ENCODE measurements at regions not wholly inside any gene's neighbourhood (a gene's known extent, or its start where the extent isn't known, plus 50 kb on each side); places are given as distances from the start of the nearest gene placed in this dataset.

- Histone ChIP-seq H3K27me3 (ENCODE audit: low read length) (no peaks in the 10 kb centered on the region), H3K9me2 (replicated peaks; ENCODE audit: low read length) (no peaks in the 10 kb centered on the region), H3K4me2 (ENCODE audit: low read length) (no peak overlapping the region), H3K4me3 (ENCODE audit: low read length) (no peak overlapping the region), H3K36me3 (ENCODE audit: low read depth, low read length) (no peaks in the 10 kb centered on the region), H3K9ac (ENCODE audit: low read length) (no peak overlapping the region), H3K4me1 (ENCODE audit: insufficient read depth, low read length) (no peaks in the 10 kb centered on the region), H2AFZ (ENCODE audit: low read length) (no peak overlapping the region), H3F3A (ENCODE audit: low read length, unreplicated experiment) (no peaks in the 10 kb centered on the region), H3K27ac (ENCODE audit: low read length) (no peak overlapping the region), H3K9me3 (ENCODE audit: low read length) (no peaks in the 10 kb centered on the region), H3K79me2 (ENCODE audit: low read length) (no peaks in the 10 kb centered on the region), H4K20me1 (ENCODE audit: low read length) (no peaks in the 10 kb centered on the region)
- intact Hi-C loops (cut with micrococcal nuclease) = loop anchor here (1.0 to 10.0 kb wide), 8 partner anchors 292 to 1681 kb away; no protein-coding TSS in a partner anchor
- TF ChIP-seq EZH2 (IDR thresholded peaks at IDR 0.05; ENCODE audit: low read length, unreplicated experiment) = no peak
- peak; percentile 63 for TF ChIP-seq CTCF (conservative IDR thresholded peaks at IDR 0.05; ENCODE audit: low read depth, low read length)
- ChIA-PET POLR2A (ENCODE audit: unreplicated experiment) (no interaction called here), CTCF (no interaction called here)
- peak; percentile 51 for DNase-seq
- peak; percentile 73 for ATAC-seq
- BruUV-seq (replicated peaks) = no TSS peak
Observed at GRCh38 chr14:43795600-43796228, 711.4 kb downstream of the FSCB start.

- CTCF ChIA-PET = no interaction called here
- Histone ChIP-seq H3F3A (ENCODE audit: low read length, unreplicated experiment) (no peaks in the 10 kb centered on the region), H3K36me3 (ENCODE audit: low read depth, low read length) (no peaks in the 10 kb centered on the region), H3K9me2 (replicated peaks; ENCODE audit: low read length) (no peaks in the 10 kb centered on the region), H3K4me1 (ENCODE audit: insufficient read depth, low read length) (no peaks in the 10 kb centered on the region), H4K20me1 (ENCODE audit: low read length) (no peaks in the 10 kb centered on the region), H2AFZ (ENCODE audit: low read length) (no peak overlapping the region), H3K9ac (ENCODE audit: low read length) (no peak overlapping the region), H3K27me3 (ENCODE audit: low read length) (no peaks in the 10 kb centered on the region), H3K79me2 (ENCODE audit: low read length) (no peaks in the 10 kb centered on the region), H3K9me3 (ENCODE audit: low read length) (no peaks in the 10 kb centered on the region), H3K4me2 (ENCODE audit: low read length) (no peak overlapping the region), H3K4me3 (ENCODE audit: low read length) (no peak overlapping the region), H3K27ac (ENCODE audit: low read length) (no peak overlapping the region)
- no peak for DNase-seq
- POLR2A ChIA-PET (ENCODE audit: unreplicated experiment) = no interaction called here
- BruUV-seq (replicated peaks) = no TSS peak
- intact Hi-C loops (cut with micrococcal nuclease) = loop anchor here (10.0 kb wide), 2 partner anchors 1569 to 1679 kb away; no protein-coding TSS in a partner anchor
- TF ChIP-seq EZH2phosphoT487 (IDR thresholded peaks at IDR 0.05; ENCODE audit: borderline replicate concordance, low read length) (no peak), EZH2 (IDR thresholded peaks at IDR 0.05; ENCODE audit: low read length, unreplicated experiment) (no peak), CTCF (conservative IDR thresholded peaks at IDR 0.05; ENCODE audit: low read depth, low read length) (no peak)
- no peak for ATAC-seq
Observed at GRCh38 chr14:43793579-43793978, 713.5 kb downstream of the FSCB start.

- CTCF ChIA-PET = no interaction called here
- ATAC-seq = no peak
- Histone ChIP-seq H2AFZ (ENCODE audit: low read length) (no peak overlapping the region), H3K27me3 (ENCODE audit: low read length) (no peaks in the 10 kb centered on the region), H3K9me2 (replicated peaks; ENCODE audit: low read length) (no peaks in the 10 kb centered on the region), H3K9me3 (ENCODE audit: low read length) (no peaks in the 10 kb centered on the region), H4K20me1 (ENCODE audit: low read length) (no peaks in the 10 kb centered on the region), H3K36me3 (ENCODE audit: low read depth, low read length) (no peaks in the 10 kb centered on the region), H3K4me2 (ENCODE audit: low read length) (no peak overlapping the region), H3K27ac (ENCODE audit: low read length) (no peak overlapping the region), H3K79me2 (ENCODE audit: low read length) (no peaks in the 10 kb centered on the region), H3F3A (ENCODE audit: low read length, unreplicated experiment) (no peaks in the 10 kb centered on the region), H3K9ac (ENCODE audit: low read length) (no peak overlapping the region), H3K4me1 (ENCODE audit: insufficient read depth, low read length) (no peaks in the 10 kb centered on the region), H3K4me3 (ENCODE audit: low read length) (no peak overlapping the region)
- POLR2A ChIA-PET (ENCODE audit: unreplicated experiment) = no interaction called here
- no peak for TF ChIP-seq CTCF (conservative IDR thresholded peaks at IDR 0.05; ENCODE audit: low read depth, low read length)
- intact Hi-C loops (cut with micrococcal nuclease) = loop anchor here (10.0 kb wide), 2 partner anchors 1568 to 1678 kb away; no protein-coding TSS in a partner anchor
- DNase-seq = no peak
- no TSS peak for BruUV-seq (replicated peaks)
Observed at GRCh38 chr14:43792980-43793379, 714.1 kb downstream of the FSCB start.

All from PC-3 (cell line).